Right cardiac atrium (tissue), 5 donors: ENCODE measurements at regions not wholly inside any gene's neighbourhood (a gene's known extent, or its start where the extent isn't known, plus 50 kb on each side); places are given as distances from the start of the nearest gene placed in this dataset.

Experiments used
- ATAC-seq, 2 donors: fragments of 200-7000 bp; cut with Tn5 transposase; one replicate each; pipeline versions ENCODE4 v1.8.0 to v1.9.1; 2020; ENCODE audit warnings: moderate library complexity in 2 of 2, mild to moderate bottlenecking in 1 of 2
- DNase-seq, 3 donors: peaks; one replicate each; pipeline ENCODE4 v3.0.0-alpha.2; 2020
- H3K27ac ChIP-seq: one replicate; pipeline ENCODE4 v1.5.1; 2013; ENCODE audit warnings: mild to moderate bottlenecking, low read length, control low read depth, moderate library complexity
- H3K27me3 ChIP-seq: one replicate; pipeline ENCODE4 v1.6.1; 2013; ENCODE audit not compliant: control insufficient read depth, insufficient read depth
- H3K4me1 ChIP-seq: one replicate; pipeline ENCODE4 v1.6.1; 2013; ENCODE audit warnings: low read length; ENCODE audit not compliant: control insufficient read depth, insufficient read depth
- H3K4me3 ChIP-seq: one replicate; pipeline ENCODE4 v1.5.1; 2013; ENCODE audit warnings: low read length, control low read depth
- H3K9me3 ChIP-seq: one replicate; pipeline ENCODE4 v1.6.1; 2013; ENCODE audit warnings: low read length; ENCODE audit not compliant: control insufficient read depth
- WGBS: extraction: QIAGEN DNeasy Blood & Tissue Kit; methylation state at CpG from one replicate; pipeline ENCODE4 v1.1.7; 2013; 5-methylcytosine and 5-hydroxymethylcytosine counted together
- intact Hi-C, 4 donors: fragments of 100-400 bp; cut with DNase I; formaldehyde crosslinking; loops; one replicate each; pipeline versions ENCODE4 v1.11.0 to v1.14.0; 2022 to 2023
- donor health status: healthy with polysubstance abuse.
- donor health status: DM: no; HTN: yes; CAD: no.
- donor health status: DM: no; HTN: no; CAD: no.
- donor health status: DM: no; HTN: yes; CAD: no; lungs with severe emphysema.
- donor health status: DM: yes; HTN: yes; CAD: no.

GRCh38 chr2:65539633-65540032 lies 107.2 kb upstream of the SPRED2 start:
- ATAC-seq: no peak
- DNase-seq: no peak
- WGBS: 71% methylated on average over 4 of the region's 4 CpGs
- intact Hi-C loops: no loop called here
- Histone ChIP-seq H3K27ac (no peak overlapping the region), H3K27me3 (no peaks in the 10 kb centered on the region), H3K4me1 (no peaks in the 10 kb centered on the region), H3K4me3 (no peak overlapping the region), H3K9me3 (no peaks in the 10 kb centered on the region)

- intact Hi-C loops: no loop called here
- no peak overlapping the region for H3K4me3 ChIP-seq
- no peak overlapping the region for H3K27ac ChIP-seq
- 80% methylated on average over 7 of the region's 7 CpGs for WGBS
- no peak for ATAC-seq
- H3K4me1 ChIP-seq: no peaks in the 10 kb centered on the region
- H3K9me3 ChIP-seq: no peaks in the 10 kb centered on the region
- DNase-seq: no peak
- no peaks in the 10 kb centered on the region for H3K27me3 ChIP-seq
Observed at GRCh38 chr2:65537651-65538385, 105.4 kb upstream of the SPRED2 start.

GRCh38 chr2:65536596-65536995 lies 104.2 kb upstream of the SPRED2 start:
- 88% methylated on average over 4 of the region's 4 CpGs for WGBS
- Histone ChIP-seq H3K9me3 (no peaks in the 10 kb centered on the region), H3K27me3 (no peaks in the 10 kb centered on the region), H3K4me3 (no peak overlapping the region), H3K27ac (no peak overlapping the region), H3K4me1 (no peaks in the 10 kb centered on the region)
- DNase-seq (no peak), ATAC-seq (no peak)
- intact Hi-C loops: no loop called here

- ATAC-seq (no peak), DNase-seq (no peak)
- H3K4me1 ChIP-seq: no peaks in the 10 kb centered on the region
- 94% methylated on average over 4 of the region's 4 CpGs for WGBS
- no peaks in the 10 kb centered on the region for H3K9me3 ChIP-seq
- no peak overlapping the region for H3K27ac ChIP-seq
- no peaks in the 10 kb centered on the region for H3K27me3 ChIP-seq
- H3K4me3 ChIP-seq: no peak overlapping the region
- intact Hi-C loops: no loop called here
Observed at GRCh38 chr2:65532937-65533336, 100.5 kb upstream of the SPRED2 start.

GRCh38 chr2:65532326-65532725 lies 99.9 kb upstream of the SPRED2 start:
- 96% methylated on average over 3 of the region's 3 CpGs for WGBS
- intact Hi-C loops: no loop called here
- H3K9me3 ChIP-seq: no peaks in the 10 kb centered on the region
- no peak for ATAC-seq
- H3K27ac ChIP-seq: no peak overlapping the region
- no peaks in the 10 kb centered on the region for H3K4me1 ChIP-seq
- DNase-seq: no peak
- no peak overlapping the region for H3K4me3 ChIP-seq
- H3K27me3 ChIP-seq: no peaks in the 10 kb centered on the region

GRCh38 chr2:65530547-65531320 lies 98.3 kb upstream of the SPRED2 start:
- WGBS: 95% methylated on average over 5 of the region's 5 CpGs
- no peak overlapping the region for H3K4me3 ChIP-seq
- intact Hi-C loops: no loop called here

GRCh38 chr2:65529419-65529818 lies 97.0 kb upstream of the SPRED2 start:
- Histone ChIP-seq H3K27ac (no peak overlapping the region), H3K4me3 (no peak overlapping the region), H3K4me1 (no peaks in the 10 kb centered on the region), H3K9me3 (no peaks in the 10 kb centered on the region), H3K27me3 (no peaks in the 10 kb centered on the region)
- DNase-seq (no peak), ATAC-seq (no peak)
- 92% methylated on average over 5 of the region's 5 CpGs for WGBS
- intact Hi-C loops: no loop called here

More at GRCh38 chr2:65530547-65531320, 98.3 kb upstream of the SPRED2 start:
- DNase-seq (no peak), ATAC-seq (no peak)
- Histone ChIP-seq H3K27me3 (no peaks in the 10 kb centered on the region), H3K4me1 (no peaks in the 10 kb centered on the region), H3K9me3 (no peaks in the 10 kb centered on the region), H3K27ac (no peak overlapping the region)

GRCh38 chr2:65528241-65528574 lies 95.8 kb upstream of the SPRED2 start:
- 92% methylated on average over 1 of the region's 1 CpG for WGBS
- Histone ChIP-seq H3K9me3 (no peaks in the 10 kb centered on the region), H3K27ac (no peak overlapping the region), H3K4me1 (no peaks in the 10 kb centered on the region), H3K4me3 (no peak overlapping the region), H3K27me3 (no peaks in the 10 kb centered on the region)
- intact Hi-C loops: no loop called here
- ATAC-seq: no peak
- no peak for DNase-seq

- no peaks in the 10 kb centered on the region for H3K4me1 ChIP-seq
- intact Hi-C loops: no loop called here
- H3K9me3 ChIP-seq: no peaks in the 10 kb centered on the region
- no peaks in the 10 kb centered on the region for H3K27me3 ChIP-seq
- ATAC-seq (no peak), DNase-seq (no peak)
- no peak overlapping the region for H3K4me3 ChIP-seq
- no peak overlapping the region for H3K27ac ChIP-seq
- WGBS: 59% methylated on average over 4 of the region's 4 CpGs
Observed at GRCh38 chr2:65527451-65528240, 95.2 kb upstream of the SPRED2 start.

- 54% methylated on average over 4 of the region's 4 CpGs for WGBS
- Histone ChIP-seq H3K27ac (no peak overlapping the region), H3K4me3 (no peak overlapping the region), H3K4me1 (no peaks in the 10 kb centered on the region), H3K9me3 (no peaks in the 10 kb centered on the region), H3K27me3 (no peaks in the 10 kb centered on the region)
- ATAC-seq: no peak
- DNase-seq: no peak
- intact Hi-C loops: no loop called here
Observed at GRCh38 chr2:65525616-65526231, 93.3 kb upstream of the SPRED2 start.

- intact Hi-C loops: no loop called here
- no peaks in the 10 kb centered on the region for H3K9me3 ChIP-seq
Observed at GRCh38 chr2:65522922-65523321, 90.5 kb upstream of the SPRED2 start.

More at GRCh38 chr2:65522922-65523321, 90.5 kb upstream of the SPRED2 start:
- Histone ChIP-seq H3K27ac (no peak overlapping the region), H3K4me3 (no peak overlapping the region), H3K4me1 (no peaks in the 10 kb centered on the region), H3K27me3 (no peaks in the 10 kb centered on the region)
- DNase-seq (no peak), ATAC-seq (no peak)
- 98% methylated on average over 4 of the region's 4 CpGs for WGBS
